IMR-90 (cell line): ENCODE measurements at regions not wholly inside any gene's neighbourhood (a gene's known extent, or its start where the extent isn't known, plus 50 kb on each side); places are given as distances from the start of the nearest gene placed in this dataset.

Experiments used
- ATAC-seq: fragments of 200-7000 bp; cut with Tn5 transposase; 2 replicates; pipeline ENCODE4 v1.9.1; 2020; ENCODE audit warnings: low read depth, mild to moderate bottlenecking, moderate library complexity
- BruUV-seq: library from RNA; stranded (reverse); fragments of 400-500 nt; replicated peaks from 2 replicates; lab custom pipeline; 2021; lab: Mats Ljungman, UMichigan
- CTCF ChIA-PET: fragments of 300-600 bp; formaldehyde crosslinking; extraction: SDS; loops from one replicate; lab custom pipeline; 2021; ENCODE audit warnings: antibody characterized with exemption; lab: Yijun Ruan, JAX
- POLR2A ChIA-PET: fragments of 300-600 bp; sonication (Branson Sonifier 250); formaldehyde crosslinking; loops from one replicate; lab custom pipeline; 2022; ENCODE audit warnings: antibody characterized with exemption; ENCODE audit not compliant: unreplicated experiment; lab: Charles Lee
- DNase-seq: peaks from one replicate; pipeline ENCODE4 v3.0.0; 2013
- H2AFZ ChIP-seq: replicated peaks from 2 replicates; pipeline ENCODE3; 2013; ENCODE audit warnings: low read length, mild to moderate bottlenecking; ENCODE audit not compliant: poor library complexity
- H2AK5ac ChIP-seq: 2 replicates; pipeline ENCODE4 v1.6.1; 2013; ENCODE audit warnings: low read depth, low read length, inconsistent platforms
- H2AK9ac ChIP-seq: replicated peaks from 2 replicates; pipeline ENCODE3; 2013; ENCODE audit warnings: mild to moderate bottlenecking, low read depth, low read length, moderate library complexity; ENCODE audit not compliant: poor library complexity
- H2BK120ac ChIP-seq: 2 replicates; pipeline ENCODE4 v1.6.1; 2013; ENCODE audit warnings: low read depth, low read length, inconsistent platforms
- H2BK15ac ChIP-seq: 3 replicates; pipeline ENCODE4 v1.6.1; 2013; ENCODE audit warnings: low read depth, low read length, inconsistent platforms
- H2BK20ac ChIP-seq: 2 replicates; pipeline ENCODE4 v1.6.1; 2013; ENCODE audit warnings: low read depth, mild to moderate bottlenecking, inconsistent platforms, low read length, moderate library complexity
- H2BK5ac ChIP-seq: 2 replicates; pipeline ENCODE4 v1.6.1; 2013; ENCODE audit warnings: mild to moderate bottlenecking, low read depth, low read length, inconsistent platforms; ENCODE audit not compliant: poor library complexity, severe bottlenecking
- H3K14ac ChIP-seq: replicated peaks from 2 replicates; pipeline ENCODE4 v1.6.1; 2013; ENCODE audit warnings: low read depth, low read length, inconsistent platforms
- H3K18ac ChIP-seq: 2 replicates; pipeline ENCODE4 v1.6.1; 2013; ENCODE audit warnings: low read depth, low read length, control low read depth
- H3K23ac ChIP-seq: 2 replicates; pipeline ENCODE4 v1.6.1; 2013; ENCODE audit warnings: low read depth, low read length, inconsistent platforms
- H3K27ac ChIP-seq: 2 replicates; pipeline ENCODE4 v1.5.1; 2013; ENCODE audit warnings: mild to moderate bottlenecking, control low read depth, low read length; ENCODE audit not compliant: insufficient read depth
- H3K27me3 ChIP-seq: 2 replicates; pipeline ENCODE4 v1.6.1; 2013; ENCODE audit warnings: low read length; ENCODE audit not compliant: control insufficient read depth, insufficient read depth
- H3K36me3 ChIP-seq: 2 replicates; pipeline ENCODE4 v1.6.1; 2013; ENCODE audit warnings: low read length, mixed read lengths; ENCODE audit not compliant: control insufficient read depth, insufficient read depth
- H3K4ac ChIP-seq: 2 replicates; pipeline ENCODE4 v1.6.1; 2013; ENCODE audit warnings: low read depth, low read length, inconsistent platforms
- H3K4me1 ChIP-seq: 2 replicates; pipeline ENCODE4 v1.6.1; 2013; ENCODE audit warnings: low read length, mixed read lengths; ENCODE audit not compliant: control insufficient read depth, insufficient read depth
- H3K4me2 ChIP-seq: 2 replicates; pipeline ENCODE4 v1.6.1; 2013; ENCODE audit warnings: low read depth, mild to moderate bottlenecking, control low read depth, low read length, moderate library complexity
- H3K4me3 ChIP-seq: 2 replicates; pipeline ENCODE4 v1.5.1; 2013; ENCODE audit warnings: low read depth, mild to moderate bottlenecking, control low read depth, low read length, moderate library complexity; ENCODE audit not compliant: insufficient read depth
- H3K56ac ChIP-seq: 2 replicates; pipeline ENCODE4 v1.6.1; 2013; ENCODE audit warnings: low read length, inconsistent platforms; ENCODE audit not compliant: insufficient read depth; ENCODE audit errors: extremely low read depth
- H3K79me1 ChIP-seq, 2 experiments: 2 replicates each; pipeline ENCODE4 v1.6.1; 2013; ENCODE audit warnings: low read length in 2 of 2, inconsistent platforms in 1 of 2, low read depth in 1 of 2
- H3K9ac ChIP-seq: 2 replicates; pipeline ENCODE4 v1.6.1; 2013; ENCODE audit warnings: low read depth, low read length, control low read depth
- H3K9me1 ChIP-seq: 2 replicates; pipeline ENCODE4 v1.6.1; 2013; ENCODE audit warnings: low read length, inconsistent platforms; ENCODE audit not compliant: insufficient read depth
- H3K9me3 ChIP-seq: 2 replicates; pipeline ENCODE4 v1.6.1; 2013; ENCODE audit warnings: low read length; ENCODE audit not compliant: control insufficient read depth, insufficient read depth
- H4K20me1 ChIP-seq: 2 replicates; pipeline ENCODE4 v1.6.1; 2013; ENCODE audit warnings: low read length, inconsistent platforms; ENCODE audit not compliant: insufficient read depth
- H4K5ac ChIP-seq: 2 replicates; pipeline ENCODE4 v1.6.1; 2013; ENCODE audit warnings: mild to moderate bottlenecking, low read depth, low read length, control low read depth
- H4K8ac ChIP-seq, 2 experiments: 2 replicates each; pipeline ENCODE4 v1.6.1; 2013; ENCODE audit warnings: low read depth in 2 of 2, low read length in 2 of 2, control low read depth in 1 of 2, inconsistent platforms in 1 of 2
- H4K91ac ChIP-seq: 2 replicates; pipeline ENCODE4 v1.6.1; 2013; ENCODE audit warnings: low read depth, low read length, inconsistent platforms; ENCODE audit not compliant: insufficient read depth
- BHLHE40 ChIP-seq: fragments of 150-350 bp; IDR thresholded peaks from 2 replicates; pipeline ENCODE4 v1.6.1; 2016; ENCODE audit warnings: mild to moderate bottlenecking, low read depth, low read length
- CEBPB ChIP-seq: IDR thresholded peaks from 2 replicates; pipeline ENCODE4 v1.6.1; 2012; ENCODE audit warnings: low read depth, low read length, improper control_type of control experiment
- CHD1 ChIP-seq: IDR thresholded peaks from 2 replicates; pipeline ENCODE4 v1.6.1; 2012; ENCODE audit warnings: low read depth, low read length, improper control_type of control experiment
- FOS ChIP-seq: fragments of 150-350 bp; IDR thresholded peaks from 2 replicates; pipeline ENCODE4 v1.6.1; 2016; ENCODE audit warnings: low read depth, low read length
- MAFK ChIP-seq: IDR thresholded peaks from 2 replicates; pipeline ENCODE4 v1.6.1; 2012; ENCODE audit warnings: low read depth, low read length, improper control_type of control experiment
- MAZ ChIP-seq: IDR thresholded peaks from 2 replicates; pipeline ENCODE4 v1.6.1; 2012; ENCODE audit warnings: low read depth, mild to moderate bottlenecking, low read length, improper control_type of control experiment, moderate library complexity, borderline replicate concordance
- MXI1 ChIP-seq: IDR thresholded peaks from 2 replicates; pipeline ENCODE4 v1.6.1; 2012; ENCODE audit warnings: low read depth, mild to moderate bottlenecking, low read length, moderate library complexity, borderline replicate concordance
- NFE2L2 ChIP-seq: fragments of 150-350 bp; IDR thresholded peaks from 2 replicates; pipeline ENCODE4 v1.6.1; 2016; ENCODE audit warnings: low read depth, mild to moderate bottlenecking, low read length
- POLR2A ChIP-seq: IDR thresholded peaks from 2 replicates; pipeline ENCODE4 v1.6.1; 2012; ENCODE audit warnings: mild to moderate bottlenecking, low read depth, low read length
- RAD21 ChIP-seq: IDR thresholded peaks from 2 replicates; pipeline ENCODE4 v1.6.1; 2012; ENCODE audit warnings: low read length, improper control_type of control experiment
- RCOR1 ChIP-seq: IDR thresholded peaks from 2 replicates; pipeline ENCODE4 v1.6.1; 2012; ENCODE audit warnings: mild to moderate bottlenecking, low read length, improper control_type of control experiment; ENCODE audit not compliant: insufficient replicate concordance
- RFX5 ChIP-seq: IDR thresholded peaks from 2 replicates; pipeline ENCODE4 v1.8.0; 2012; ENCODE audit warnings: low read depth, mild to moderate bottlenecking, low read length, moderate library complexity
- SMC3 ChIP-seq: fragments of 150-350 bp; IDR thresholded peaks from 2 replicates; pipeline ENCODE4 v1.6.1; 2016; ENCODE audit warnings: low read depth, mild to moderate bottlenecking, antibody characterized with exemption, low read length, moderate library complexity
- WGBS, 2 experiments: methylation state at CpG; one replicate each; pipeline versions ENCODE4 v1.1.5 to v1.1.7; 2013; ENCODE audit warnings: missing lambda C conversion rate in 2 of 2; ENCODE audit not compliant: insufficient read length in 1 of 2; ENCODE audit errors: extremely low coverage in 2 of 2; 5-methylcytosine and 5-hydroxymethylcytosine counted together
- dilution Hi-C: fragments of 300-500 bp; cut with HindIII; formaldehyde crosslinking; loops from one replicate; pipeline ENCODE4 v1.14.3; 2018; ENCODE audit warnings: low sequenced_read_pairs; ENCODE audit not compliant: unreplicated experiment
- in situ Hi-C: fragments of 300-500 bp; cut with MboI; formaldehyde crosslinking; loops from 3 replicates; pipeline ENCODE4 v1.14.3; 2019; ENCODE audit warnings: low sequenced_read_pairs, inconsistent platforms, mixed read lengths
- intact Hi-C: fragments of 100-400 bp; cut with micrococcal nuclease; formaldehyde crosslinking; loops from 2 replicates; pipeline ENCODE4 v1.10.0; 2022
- TF ChIP-seq, protein P1 (sequence below): fragments of 150-350 bp; IDR thresholded peaks from 2 replicates; pipeline ENCODE4 v1.6.1; 2016; ENCODE audit warnings: low read depth, mild to moderate bottlenecking, low read length, moderate library complexity, borderline replicate concordance
- TF ChIP-seq, protein P2 (sequence below): conservative IDR thresholded peaks from 2 replicates; pipeline ENCODE4 v1.5.1; 2012; ENCODE audit warnings: mild to moderate bottlenecking, low read depth, low read length, improper control_type of control experiment
- TF ChIP-seq, protein P3 (sequence below): fragments of 150-350 bp; IDR thresholded peaks from 2 replicates; pipeline ENCODE4 v1.6.1; 2017; ENCODE audit warnings: mild to moderate bottlenecking, antibody characterized with exemption, low read length, low read depth

DNA sequence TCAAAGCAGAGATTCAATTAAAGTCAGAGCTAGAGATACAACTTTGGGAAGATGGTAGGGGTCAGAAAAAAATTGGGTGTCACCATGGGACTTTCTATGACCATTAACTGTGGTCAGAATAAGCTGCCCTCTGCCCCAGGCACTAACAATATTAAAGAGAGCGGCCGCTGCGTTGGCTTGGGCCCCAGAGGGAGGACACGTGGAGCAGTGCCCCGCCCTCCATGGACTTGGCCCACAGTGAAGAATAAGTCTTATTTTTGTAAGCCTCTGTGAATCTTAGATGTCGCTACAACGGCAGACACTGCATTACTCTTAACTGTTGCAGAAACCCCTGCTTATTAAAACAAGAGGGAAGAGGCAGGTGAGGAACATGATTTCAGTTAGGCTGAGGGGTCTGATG, 172.7 kb downstream of the UQCRFS1 start:
- peaks cover 2% of the 10 kb centered on the region; the same call in 1 of the 2 replicates for H3K9me3 ChIP-seq
- H2BK20ac ChIP-seq: no peak overlapping the region
- no peak for DNase-seq
- H2AFZ ChIP-seq: no peak overlapping the region
- no peaks in the 10 kb centered on the region for H4K20me1 ChIP-seq
- H3K4me1 ChIP-seq: no peaks in the 10 kb centered on the region
- no TSS peak for BruUV-seq
- no peak overlapping the region for H2AK9ac ChIP-seq
- no peak for ATAC-seq
- H4K91ac ChIP-seq: no peak overlapping the region
- no peaks in the 10 kb centered on the region for H3K36me3 ChIP-seq
- no peak overlapping the region for H3K9ac ChIP-seq
- no peak overlapping the region for H3K4me3 ChIP-seq
- intact Hi-C loops (no loop called here), in situ Hi-C loops (no loop called here), dilution Hi-C loops (no loop called here)
- H3K79me1 ChIP-seq: no peaks in the 10 kb centered on the region
- no peak overlapping the region for H3K56ac ChIP-seq
- no peak overlapping the region for H4K5ac ChIP-seq
- no peak overlapping the region for H3K27ac ChIP-seq
- H3K9me1 ChIP-seq: no peaks in the 10 kb centered on the region
- H2BK120ac ChIP-seq: no peak overlapping the region
- CTCF ChIA-PET: no interaction called here
- no peak for TF ChIP-seq SMC3
- no peak for TF ChIP-seq NFE2L2
- no peak for TF ChIP-seq MAFK
- TF ChIP-seq RCOR1: no peak
- no peak for TF ChIP-seq BHLHE40
- TF ChIP-seq FOS: no peak
- no peak for TF ChIP-seq CHD1
- TF ChIP-seq CEBPB: no peak
- TF ChIP-seq, protein P1, sequence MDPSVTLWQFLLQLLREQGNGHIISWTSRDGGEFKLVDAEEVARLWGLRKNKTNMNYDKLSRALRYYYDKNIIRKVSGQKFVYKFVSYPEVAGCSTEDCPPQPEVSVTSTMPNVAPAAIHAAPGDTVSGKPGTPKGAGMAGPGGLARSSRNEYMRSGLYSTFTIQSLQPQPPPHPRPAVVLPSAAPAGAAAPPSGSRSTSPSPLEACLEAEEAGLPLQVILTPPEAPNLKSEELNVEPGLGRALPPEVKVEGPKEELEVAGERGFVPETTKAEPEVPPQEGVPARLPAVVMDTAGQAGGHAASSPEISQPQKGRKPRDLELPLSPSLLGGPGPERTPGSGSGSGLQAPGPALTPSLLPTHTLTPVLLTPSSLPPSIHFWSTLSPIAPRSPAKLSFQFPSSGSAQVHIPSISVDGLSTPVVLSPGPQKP: no peak
- TF ChIP-seq MXI1: no peak
- TF ChIP-seq, protein P2, sequence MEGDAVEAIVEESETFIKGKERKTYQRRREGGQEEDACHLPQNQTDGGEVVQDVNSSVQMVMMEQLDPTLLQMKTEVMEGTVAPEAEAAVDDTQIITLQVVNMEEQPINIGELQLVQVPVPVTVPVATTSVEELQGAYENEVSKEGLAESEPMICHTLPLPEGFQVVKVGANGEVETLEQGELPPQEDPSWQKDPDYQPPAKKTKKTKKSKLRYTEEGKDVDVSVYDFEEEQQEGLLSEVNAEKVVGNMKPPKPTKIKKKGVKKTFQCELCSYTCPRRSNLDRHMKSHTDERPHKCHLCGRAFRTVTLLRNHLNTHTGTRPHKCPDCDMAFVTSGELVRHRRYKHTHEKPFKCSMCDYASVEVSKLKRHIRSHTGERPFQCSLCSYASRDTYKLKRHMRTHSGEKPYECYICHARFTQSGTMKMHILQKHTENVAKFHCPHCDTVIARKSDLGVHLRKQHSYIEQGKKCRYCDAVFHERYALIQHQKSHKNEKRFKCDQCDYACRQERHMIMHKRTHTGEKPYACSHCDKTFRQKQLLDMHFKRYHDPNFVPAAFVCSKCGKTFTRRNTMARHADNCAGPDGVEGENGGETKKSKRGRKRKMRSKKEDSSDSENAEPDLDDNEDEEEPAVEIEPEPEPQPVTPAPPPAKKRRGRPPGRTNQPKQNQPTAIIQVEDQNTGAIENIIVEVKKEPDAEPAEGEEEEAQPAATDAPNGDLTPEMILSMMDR: no peak
- TF ChIP-seq POLR2A: no peak
- TF ChIP-seq, protein P3, sequence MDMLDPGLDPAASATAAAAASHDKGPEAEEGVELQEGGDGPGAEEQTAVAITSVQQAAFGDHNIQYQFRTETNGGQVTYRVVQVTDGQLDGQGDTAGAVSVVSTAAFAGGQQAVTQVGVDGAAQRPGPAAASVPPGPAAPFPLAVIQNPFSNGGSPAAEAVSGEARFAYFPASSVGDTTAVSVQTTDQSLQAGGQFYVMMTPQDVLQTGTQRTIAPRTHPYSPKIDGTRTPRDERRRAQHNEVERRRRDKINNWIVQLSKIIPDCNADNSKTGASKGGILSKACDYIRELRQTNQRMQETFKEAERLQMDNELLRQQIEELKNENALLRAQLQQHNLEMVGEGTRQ: no peak
- TF ChIP-seq RAD21: no peak
- TF ChIP-seq MAZ: no peak
- no peak for TF ChIP-seq RFX5
- no peak overlapping the region for H3K14ac ChIP-seq
- no peak overlapping the region for H3K4me2 ChIP-seq
- no peak overlapping the region for H2BK5ac ChIP-seq
- no peak overlapping the region for H3K18ac ChIP-seq
- POLR2A ChIA-PET: no interaction called here
- no peak overlapping the region for H2AK5ac ChIP-seq
- H2BK15ac ChIP-seq: no peak overlapping the region
- no peak overlapping the region for H3K4ac ChIP-seq
- H3K23ac ChIP-seq: no peak overlapping the region
- H3K27me3 ChIP-seq: no peaks in the 10 kb centered on the region
- WGBS, 2 experiments: no CpG with 5 or more reads among the region's 7 CpGs
- no peak overlapping the region for H4K8ac ChIP-seq
